ENCODE measurements at regions not wholly inside any gene's neighbourhood (a gene's known extent, or its start where the extent isn't known, plus 50 kb on each side); places are given as distances from the start of the nearest gene placed in this dataset.

DNA sequence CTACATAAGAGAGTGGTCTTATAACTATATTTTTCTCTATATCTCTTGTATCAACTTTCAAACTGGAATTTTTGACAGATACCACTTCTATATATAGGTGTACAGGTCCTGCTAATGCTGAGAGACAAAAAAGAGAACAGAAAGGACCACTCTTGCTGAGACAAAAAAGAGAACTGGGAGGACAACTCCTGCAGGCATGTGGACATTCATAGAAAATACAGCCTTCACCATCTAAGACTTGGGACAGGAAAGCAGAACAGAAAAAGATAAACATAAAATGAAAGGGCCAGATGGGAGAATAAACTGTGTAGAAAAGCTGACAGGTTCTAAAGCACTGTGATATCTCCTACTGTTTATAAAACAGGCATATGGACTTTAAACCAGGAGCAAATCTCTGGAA lies 541.0 kb upstream of the ADGRB3 start (continued):
- TF ChIP-seq, protein P1, sequence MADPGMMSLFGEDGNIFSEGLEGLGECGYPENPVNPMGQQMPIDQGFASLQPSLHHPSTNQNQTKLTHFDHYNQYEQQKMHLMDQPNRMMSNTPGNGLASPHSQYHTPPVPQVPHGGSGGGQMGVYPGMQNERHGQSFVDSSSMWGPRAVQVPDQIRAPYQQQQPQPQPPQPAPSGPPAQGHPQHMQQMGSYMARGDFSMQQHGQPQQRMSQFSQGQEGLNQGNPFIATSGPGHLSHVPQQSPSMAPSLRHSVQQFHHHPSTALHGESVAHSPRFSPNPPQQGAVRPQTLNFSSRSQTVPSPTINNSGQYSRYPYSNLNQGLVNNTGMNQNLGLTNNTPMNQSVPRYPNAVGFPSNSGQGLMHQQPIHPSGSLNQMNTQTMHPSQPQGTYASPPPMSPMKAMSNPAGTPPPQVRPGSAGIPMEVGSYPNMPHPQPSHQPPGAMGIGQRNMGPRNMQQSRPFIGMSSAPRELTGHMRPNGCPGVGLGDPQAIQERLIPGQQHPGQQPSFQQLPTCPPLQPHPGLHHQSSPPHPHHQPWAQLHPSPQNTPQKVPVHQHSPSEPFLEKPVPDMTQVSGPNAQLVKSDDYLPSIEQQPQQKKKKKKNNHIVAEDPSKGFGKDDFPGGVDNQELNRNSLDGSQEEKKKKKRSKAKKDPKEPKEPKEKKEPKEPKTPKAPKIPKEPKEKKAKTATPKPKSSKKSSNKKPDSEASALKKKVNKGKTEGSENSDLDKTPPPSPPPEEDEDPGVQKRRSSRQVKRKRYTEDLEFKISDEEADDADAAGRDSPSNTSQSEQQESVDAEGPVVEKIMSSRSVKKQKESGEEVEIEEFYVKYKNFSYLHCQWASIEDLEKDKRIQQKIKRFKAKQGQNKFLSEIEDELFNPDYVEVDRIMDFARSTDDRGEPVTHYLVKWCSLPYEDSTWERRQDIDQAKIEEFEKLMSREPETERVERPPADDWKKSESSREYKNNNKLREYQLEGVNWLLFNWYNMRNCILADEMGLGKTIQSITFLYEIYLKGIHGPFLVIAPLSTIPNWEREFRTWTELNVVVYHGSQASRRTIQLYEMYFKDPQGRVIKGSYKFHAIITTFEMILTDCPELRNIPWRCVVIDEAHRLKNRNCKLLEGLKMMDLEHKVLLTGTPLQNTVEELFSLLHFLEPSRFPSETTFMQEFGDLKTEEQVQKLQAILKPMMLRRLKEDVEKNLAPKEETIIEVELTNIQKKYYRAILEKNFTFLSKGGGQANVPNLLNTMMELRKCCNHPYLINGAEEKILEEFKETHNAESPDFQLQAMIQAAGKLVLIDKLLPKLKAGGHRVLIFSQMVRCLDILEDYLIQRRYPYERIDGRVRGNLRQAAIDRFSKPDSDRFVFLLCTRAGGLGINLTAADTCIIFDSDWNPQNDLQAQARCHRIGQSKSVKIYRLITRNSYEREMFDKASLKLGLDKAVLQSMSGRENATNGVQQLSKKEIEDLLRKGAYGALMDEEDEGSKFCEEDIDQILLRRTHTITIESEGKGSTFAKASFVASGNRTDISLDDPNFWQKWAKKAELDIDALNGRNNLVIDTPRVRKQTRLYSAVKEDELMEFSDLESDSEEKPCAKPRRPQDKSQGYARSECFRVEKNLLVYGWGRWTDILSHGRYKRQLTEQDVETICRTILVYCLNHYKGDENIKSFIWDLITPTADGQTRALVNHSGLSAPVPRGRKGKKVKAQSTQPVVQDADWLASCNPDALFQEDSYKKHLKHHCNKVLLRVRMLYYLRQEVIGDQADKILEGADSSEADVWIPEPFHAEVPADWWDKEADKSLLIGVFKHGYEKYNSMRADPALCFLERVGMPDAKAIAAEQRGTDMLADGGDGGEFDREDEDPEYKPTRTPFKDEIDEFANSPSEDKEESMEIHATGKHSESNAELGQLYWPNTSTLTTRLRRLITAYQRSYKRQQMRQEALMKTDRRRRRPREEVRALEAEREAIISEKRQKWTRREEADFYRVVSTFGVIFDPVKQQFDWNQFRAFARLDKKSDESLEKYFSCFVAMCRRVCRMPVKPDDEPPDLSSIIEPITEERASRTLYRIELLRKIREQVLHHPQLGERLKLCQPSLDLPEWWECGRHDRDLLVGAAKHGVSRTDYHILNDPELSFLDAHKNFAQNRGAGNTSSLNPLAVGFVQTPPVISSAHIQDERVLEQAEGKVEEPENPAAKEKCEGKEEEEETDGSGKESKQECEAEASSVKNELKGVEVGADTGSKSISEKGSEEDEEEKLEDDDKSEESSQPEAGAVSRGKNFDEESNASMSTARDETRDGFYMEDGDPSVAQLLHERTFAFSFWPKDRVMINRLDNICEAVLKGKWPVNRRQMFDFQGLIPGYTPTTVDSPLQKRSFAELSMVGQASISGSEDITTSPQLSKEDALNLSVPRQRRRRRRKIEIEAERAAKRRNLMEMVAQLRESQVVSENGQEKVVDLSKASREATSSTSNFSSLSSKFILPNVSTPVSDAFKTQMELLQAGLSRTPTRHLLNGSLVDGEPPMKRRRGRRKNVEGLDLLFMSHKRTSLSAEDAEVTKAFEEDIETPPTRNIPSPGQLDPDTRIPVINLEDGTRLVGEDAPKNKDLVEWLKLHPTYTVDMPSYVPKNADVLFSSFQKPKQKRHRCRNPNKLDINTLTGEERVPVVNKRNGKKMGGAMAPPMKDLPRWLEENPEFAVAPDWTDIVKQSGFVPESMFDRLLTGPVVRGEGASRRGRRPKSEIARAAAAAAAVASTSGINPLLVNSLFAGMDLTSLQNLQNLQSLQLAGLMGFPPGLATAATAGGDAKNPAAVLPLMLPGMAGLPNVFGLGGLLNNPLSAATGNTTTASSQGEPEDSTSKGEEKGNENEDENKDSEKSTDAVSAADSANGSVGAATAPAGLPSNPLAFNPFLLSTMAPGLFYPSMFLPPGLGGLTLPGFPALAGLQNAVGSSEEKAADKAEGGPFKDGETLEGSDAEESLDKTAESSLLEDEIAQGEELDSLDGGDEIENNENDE (IDR thresholded peaks at IDR 0.05; ENCODE audit: insufficient replicate concordance, low read length) = no peak
- no peak for TF ChIP-seq TCF12 (IDR thresholded peaks at IDR 0.05; ENCODE audit: low read depth, low read length)

Measured in H1 (cell line).